HG03139 (cell line): ENCODE measurements at regions not wholly inside any gene's neighbourhood (a gene's known extent, or its start where the extent isn't known, plus 50 kb on each side); places are given as distances from the start of the nearest gene placed in this dataset.

Experiments
- ATAC-seq: cut with Tn5 transposase; IDR thresholded peaks from one replicate; pipeline ENCODE4 v1.9.1; 2021; ENCODE audit not compliant: unreplicated experiment

GRCh38 chr18:38369772-38370690 is 804.4 kb upstream of the CELF4 start:
- ATAC-seq, result no peak

GRCh38 chr18:38368886-38369285 is 803.3 kb upstream of the CELF4 start:
- ATAC-seq, result no peak

DNA sequence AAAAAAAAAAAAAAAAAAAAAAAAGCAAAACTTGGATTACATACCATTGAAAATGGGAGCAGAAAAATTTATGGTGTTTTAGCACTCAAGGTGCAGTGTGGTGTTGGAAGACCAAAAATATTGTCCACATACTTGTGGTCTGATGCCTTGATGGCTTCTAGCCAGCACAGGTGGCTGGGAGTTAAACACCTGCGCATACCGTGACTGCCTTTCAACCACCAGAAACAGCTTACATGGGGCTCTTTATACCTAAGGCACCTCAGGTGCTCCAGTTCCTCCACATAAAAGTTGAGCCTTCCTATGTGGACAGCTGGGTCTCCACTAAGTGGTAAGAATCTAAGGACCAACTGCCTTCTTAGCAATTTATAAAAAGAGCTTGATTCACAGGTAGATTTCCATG is 802.6 kb upstream of the CELF4 start:
- ATAC-seq, result no peak

DNA sequence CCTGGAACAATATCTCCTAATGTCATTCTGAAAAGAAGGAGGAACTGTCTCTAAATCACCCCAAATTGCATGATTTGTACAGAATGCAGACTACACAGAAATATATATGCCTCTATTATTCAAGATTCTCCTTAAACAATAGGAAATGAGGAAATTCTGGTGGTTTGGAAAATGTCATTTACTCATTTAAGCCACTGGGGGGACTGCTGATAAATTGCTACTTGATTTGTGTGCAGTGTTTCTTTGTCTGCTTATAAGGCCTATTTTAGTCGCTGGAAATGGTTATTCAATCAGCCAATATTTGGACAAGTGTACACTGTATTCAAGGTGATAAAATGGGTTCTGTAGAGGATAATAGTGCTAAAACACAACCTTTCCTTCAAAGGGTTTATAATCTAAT is 801.9 kb upstream of the CELF4 start:
- no peak for ATAC-seq

DNA sequence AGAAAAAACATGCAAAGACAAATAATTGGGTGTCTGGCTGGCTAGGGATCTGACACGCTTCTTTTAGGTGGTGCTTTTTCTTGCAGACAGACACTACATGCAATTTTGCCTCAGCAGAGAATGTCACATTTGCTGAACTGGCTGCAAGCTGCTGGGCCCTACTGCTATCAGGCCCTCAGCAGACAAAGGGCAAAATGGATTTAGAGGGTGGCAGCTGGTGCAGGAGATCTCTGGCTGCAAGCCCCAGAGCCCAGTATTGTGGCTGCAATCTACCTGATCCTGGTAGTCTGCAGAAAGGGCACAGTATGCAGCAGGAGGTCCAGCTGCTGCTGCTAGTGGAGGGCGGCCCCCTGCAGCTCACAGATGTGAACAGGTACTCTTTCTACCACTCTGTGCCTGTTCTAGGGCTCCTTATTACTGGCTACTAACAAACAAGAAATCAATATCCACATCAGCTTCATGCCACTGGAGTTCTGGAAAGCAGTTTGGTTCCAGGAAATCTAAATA is 796.7 kb upstream of the CELF4 start:
- no peak for ATAC-seq

- no peak for ATAC-seq
Measured at GRCh38 chr18:38358805-38359657, 793.4 kb upstream of the CELF4 start.

DNA sequence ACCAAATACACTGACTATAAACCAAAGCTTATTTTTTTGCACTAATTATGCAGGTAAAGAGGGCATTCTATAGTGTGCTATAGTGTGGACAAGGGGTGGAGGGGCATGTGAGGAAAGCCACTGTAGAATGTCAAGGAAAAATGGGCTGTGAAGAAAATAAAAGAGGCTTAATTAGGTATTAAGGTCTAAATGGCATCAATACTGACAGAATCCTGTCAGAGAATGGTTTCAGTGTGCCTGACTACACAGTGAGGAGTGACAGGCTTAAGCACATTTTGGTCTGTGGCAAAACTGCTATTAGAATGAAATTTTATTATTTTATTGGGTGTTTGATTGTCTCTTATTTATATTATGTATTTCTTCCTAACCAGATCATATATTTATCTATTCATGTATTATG is 787.6 kb upstream of the CELF4 start:
- no peak for ATAC-seq

DNA sequence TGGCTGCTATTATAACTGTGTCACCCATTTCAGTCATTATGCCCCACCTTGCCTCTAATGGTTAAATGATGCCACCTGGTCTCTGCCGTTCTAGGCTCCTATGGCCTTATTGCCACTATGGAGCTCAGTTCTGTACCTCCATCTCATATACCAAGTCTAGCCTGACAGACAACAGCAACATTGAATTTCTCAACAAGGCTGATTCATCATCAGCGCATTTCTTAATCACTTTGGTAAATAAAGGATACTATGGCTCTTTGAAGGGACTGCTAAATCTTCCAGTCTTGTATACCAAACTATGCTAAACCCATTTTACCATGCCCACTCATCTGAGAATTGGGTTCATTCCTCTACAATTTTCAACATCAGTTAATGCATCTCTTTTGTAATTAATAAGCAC is 784.5 kb upstream of the CELF4 start:
- ATAC-seq, result no peak

GRCh38 chr18:38330573-38330972 is 765.0 kb upstream of the CELF4 start:
- ATAC-seq, result no peak

- ATAC-seq, result no peak
Measured at GRCh38 chr18:38329145-38329544, 763.5 kb upstream of the CELF4 start.

GRCh38 chr18:38322206-38322605 is 756.6 kb upstream of the CELF4 start:
- ATAC-seq, result no peak

- ATAC-seq, result no peak
Measured at GRCh38 chr18:38321262-38321661, 755.7 kb upstream of the CELF4 start.

- ATAC-seq, result no peak
Measured at GRCh38 chr18:38318416-38318815, 752.8 kb upstream of the CELF4 start.

DNA sequence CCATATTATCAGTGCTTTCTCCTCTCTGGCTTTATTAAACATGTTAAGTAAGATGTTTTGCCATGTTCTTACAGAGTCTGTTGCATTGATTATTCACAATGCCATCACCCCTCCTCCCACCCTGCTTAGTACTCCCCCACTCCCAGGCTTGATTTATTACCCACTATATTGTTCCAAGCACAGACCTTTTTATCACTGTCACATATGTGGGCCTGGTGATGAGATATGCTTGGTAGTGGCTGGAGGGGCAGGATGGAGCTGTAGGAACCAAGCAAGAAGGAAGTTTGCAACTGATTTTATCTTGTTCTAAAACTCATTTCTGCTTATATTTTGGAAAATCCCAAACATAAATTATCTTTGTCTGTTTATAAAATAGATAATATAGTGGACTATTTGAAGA is 748.2 kb upstream of the CELF4 start:
- no peak for ATAC-seq

DNA sequence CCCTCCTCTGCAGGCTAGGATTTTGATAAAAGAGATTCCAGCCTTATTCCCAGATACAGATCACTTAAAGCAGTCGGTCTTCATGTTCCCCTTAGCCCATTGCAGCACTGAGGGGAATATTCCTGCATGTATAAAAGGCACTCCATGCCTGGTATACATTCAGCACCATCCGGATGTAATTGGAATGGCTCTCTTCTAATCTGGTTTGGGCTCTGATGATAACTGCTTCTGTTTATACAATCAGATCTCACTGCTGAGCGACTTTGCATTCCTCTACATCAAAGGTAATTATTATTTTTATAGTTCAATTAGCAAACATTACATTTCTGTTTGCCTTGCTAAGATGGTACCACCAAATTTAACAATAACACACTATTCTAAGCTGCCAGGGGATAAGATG is 746.9 kb upstream of the CELF4 start:
- no peak for ATAC-seq

DNA sequence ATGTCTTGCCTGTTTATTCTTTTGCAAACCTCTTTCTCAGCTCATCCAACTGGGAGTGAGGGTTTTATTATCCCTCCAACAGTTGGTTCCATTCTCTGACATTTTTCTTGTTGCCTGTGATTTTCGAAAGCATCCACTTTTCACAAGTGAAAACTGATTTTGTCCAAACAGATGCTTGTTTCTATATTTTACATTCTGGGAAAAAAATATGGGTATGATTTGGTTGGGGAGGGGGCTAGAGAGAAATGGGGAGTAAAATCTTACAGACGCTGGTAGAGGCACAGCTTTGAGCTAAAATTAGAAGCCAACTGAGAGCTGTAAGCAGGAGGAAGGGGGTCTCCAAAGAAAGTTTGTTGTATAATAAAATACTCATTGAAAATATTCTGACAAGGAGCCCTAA is 745.3 kb upstream of the CELF4 start:
- no peak for ATAC-seq

DNA sequence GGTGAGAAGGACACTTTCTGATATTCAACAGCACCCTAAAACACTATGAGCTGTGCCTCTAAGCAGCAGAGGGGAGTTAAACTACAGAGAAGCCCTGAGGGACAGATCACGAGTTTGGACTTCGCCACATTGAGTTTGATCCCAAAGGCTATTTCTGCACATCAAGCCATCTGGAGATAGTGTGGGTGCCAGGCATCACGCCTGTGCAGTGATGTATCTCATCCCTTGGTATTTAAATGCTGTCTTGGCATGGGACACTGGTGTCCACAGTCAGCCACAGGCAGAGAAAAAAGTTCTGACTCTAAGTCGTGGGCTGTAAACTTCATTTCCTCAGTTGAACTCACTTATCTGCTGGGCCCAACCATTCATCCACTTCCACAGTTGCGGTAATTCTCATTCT is 742.3 kb upstream of the CELF4 start:
- no peak for ATAC-seq

DNA sequence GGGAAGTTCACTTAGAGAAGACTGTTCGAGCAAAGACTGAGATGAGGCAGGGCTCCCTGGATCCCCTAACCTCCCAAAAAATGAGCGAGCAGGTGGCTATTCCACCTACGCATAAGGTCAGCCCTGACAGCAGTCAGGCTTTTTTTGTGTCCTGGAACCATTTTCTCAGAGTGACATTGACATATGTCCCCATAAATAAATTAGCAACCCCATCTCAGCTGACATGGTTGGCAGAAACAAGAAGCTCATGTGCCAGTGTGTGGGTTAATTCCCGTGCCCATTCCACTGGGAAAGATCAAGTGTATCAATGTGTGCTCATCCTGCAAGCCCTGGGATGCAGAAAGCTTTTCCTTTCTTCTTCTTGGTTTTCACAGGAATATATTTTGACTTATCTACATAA is 740.4 kb upstream of the CELF4 start:
- ATAC-seq, result no peak

GRCh38 chr18:38301621-38302020 is 736.0 kb upstream of the CELF4 start:
- no peak for ATAC-seq

DNA sequence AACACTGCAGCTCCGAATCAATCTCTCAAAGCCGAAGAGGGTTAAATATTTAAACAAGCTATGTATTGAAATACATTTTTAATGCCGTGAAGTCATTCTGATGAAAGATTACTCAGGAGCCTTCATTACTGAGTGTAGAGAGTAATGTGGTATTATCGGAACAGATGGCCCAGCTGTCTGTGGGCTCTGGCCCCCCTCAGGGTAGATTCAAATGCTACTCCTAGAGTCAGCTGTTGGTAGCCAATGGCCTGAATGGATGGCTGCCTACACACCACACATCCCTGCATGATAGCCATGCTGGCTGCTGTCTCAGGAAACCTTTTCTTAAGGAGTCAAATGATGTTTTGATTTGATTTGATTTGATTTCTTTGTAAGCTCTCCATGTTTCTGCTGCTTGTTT is 732.3 kb upstream of the CELF4 start:
- no peak for ATAC-seq

DNA sequence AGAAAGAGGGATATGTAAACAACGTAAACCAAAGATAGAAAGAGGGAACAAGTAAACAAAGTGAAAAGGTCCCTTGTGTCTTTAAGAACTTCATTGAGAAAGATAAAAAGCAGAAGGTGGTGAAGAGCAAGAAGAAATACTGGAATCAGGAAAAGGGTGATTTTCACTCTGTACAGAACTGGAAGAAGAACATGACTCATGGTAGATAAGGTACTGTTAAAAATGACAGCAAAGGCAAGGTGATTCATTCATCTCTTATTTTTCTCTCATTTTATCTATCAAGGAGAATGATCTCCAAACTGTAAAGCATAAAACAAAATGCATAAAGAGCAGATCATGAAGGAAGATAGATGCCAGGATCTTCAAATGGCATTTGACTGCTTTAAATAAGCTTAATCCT is 724.6 kb upstream of the CELF4 start:
- no peak for ATAC-seq

GRCh38 chr18:38284972-38285371 is 719.4 kb upstream of the CELF4 start:
- no peak for ATAC-seq
